ENCODE measurements at regions not wholly inside any gene's neighbourhood (a gene's known extent, or its start where the extent isn't known, plus 50 kb on each side); places are given as distances from the start of the nearest gene placed in this dataset.

- Histone ChIP-seq H3K27ac (ENCODE audit: low read depth, low read length) (no peak overlapping the region), H3K79me2 (ENCODE audit: insufficient read depth, low read length) (no peaks in the 10 kb centered on the region), H3K4me2 (ENCODE audit: low read depth, low read length, poor library complexity, severe bottlenecking) (no peak overlapping the region), H3K4me3 (ENCODE audit: insufficient read depth, low read length, poor library complexity, severe bottlenecking) (no peak overlapping the region), H3K9ac (ENCODE audit: low read length) (no peak overlapping the region), H3F3A (ENCODE audit: insufficient read depth) (no peaks in the 10 kb centered on the region), H2AFZ (ENCODE audit: low read depth, low read length, severe bottlenecking) (no peak overlapping the region), H3K9me2 (replicated peaks; ENCODE audit: insufficient read depth, low read length) (no peaks in the 10 kb centered on the region), H3K9me3 (ENCODE audit: insufficient read depth, low read length) (no peaks in the 10 kb centered on the region), H3K36me3 (ENCODE audit: low read length) (no peaks in the 10 kb centered on the region), H3K27me3 (ENCODE audit: low read length) (no peaks in the 10 kb centered on the region), H4K20me1 (ENCODE audit: low read depth, low read length) (no peaks in the 10 kb centered on the region)
- TF ChIP-seq EZH2phosphoT487 (conservative IDR thresholded peaks at IDR 0.05; ENCODE audit: low read length) = no peak
- TF ChIP-seq CTCF (IDR thresholded peaks at IDR 0.05; ENCODE audit: insufficient read depth, low read length, poor library complexity, severe bottlenecking) = no peak
Measured at GRCh38 chr2:128734521-128735295, 416.0 kb upstream of the HS6ST1 start.

GRCh38 chr2:128735296-128735960, 416.8 kb upstream of the HS6ST1 start:
- no peaks in the 10 kb centered on the region for H3K79me2 ChIP-seq (ENCODE audit: insufficient read depth, low read length)
- H3K9me2 ChIP-seq (replicated peaks; ENCODE audit: insufficient read depth, low read length) = no peaks in the 10 kb centered on the region
- H3F3A ChIP-seq (ENCODE audit: insufficient read depth) = no peaks in the 10 kb centered on the region
- no peak overlapping the region for H3K4me2 ChIP-seq (ENCODE audit: low read depth, low read length, poor library complexity, severe bottlenecking)
- no peaks in the 10 kb centered on the region for H3K36me3 ChIP-seq (ENCODE audit: low read length)
- no peaks in the 10 kb centered on the region for H3K9me3 ChIP-seq (ENCODE audit: insufficient read depth, low read length)
- H4K20me1 ChIP-seq (ENCODE audit: low read depth, low read length) = no peaks in the 10 kb centered on the region
- H3K4me3 ChIP-seq (ENCODE audit: insufficient read depth, low read length, poor library complexity, severe bottlenecking) = no peak overlapping the region
- no peaks in the 10 kb centered on the region for H3K27me3 ChIP-seq (ENCODE audit: low read length)
- H2AFZ ChIP-seq (ENCODE audit: low read depth, low read length, severe bottlenecking) = no peak overlapping the region
- no peak for TF ChIP-seq CTCF (IDR thresholded peaks at IDR 0.05; ENCODE audit: insufficient read depth, low read length, poor library complexity, severe bottlenecking)
- no peak overlapping the region for H3K9ac ChIP-seq (ENCODE audit: low read length)
- no peak overlapping the region for H3K27ac ChIP-seq (ENCODE audit: low read depth, low read length)

- H3K9me3 ChIP-seq (ENCODE audit: insufficient read depth, low read length) = no peaks in the 10 kb centered on the region
- no peaks in the 10 kb centered on the region for H3K27me3 ChIP-seq (ENCODE audit: low read length)
- no peaks in the 10 kb centered on the region for H4K20me1 ChIP-seq (ENCODE audit: low read depth, low read length)
- no peak overlapping the region for H3K4me3 ChIP-seq (ENCODE audit: insufficient read depth, low read length, poor library complexity, severe bottlenecking)
- H3K9me2 ChIP-seq (replicated peaks; ENCODE audit: insufficient read depth, low read length) = no peaks in the 10 kb centered on the region
- no peak overlapping the region for H3K27ac ChIP-seq (ENCODE audit: low read depth, low read length)
- no peaks in the 10 kb centered on the region for H3F3A ChIP-seq (ENCODE audit: insufficient read depth)
- no peak overlapping the region for H3K9ac ChIP-seq (ENCODE audit: low read length)
- H3K4me2 ChIP-seq (ENCODE audit: low read depth, low read length, poor library complexity, severe bottlenecking) = no peak overlapping the region
- H3K79me2 ChIP-seq (ENCODE audit: insufficient read depth, low read length) = no peaks in the 10 kb centered on the region
- H2AFZ ChIP-seq (ENCODE audit: low read depth, low read length, severe bottlenecking) = no peak overlapping the region
- no peaks in the 10 kb centered on the region for H3K36me3 ChIP-seq (ENCODE audit: low read length)
- TF ChIP-seq EZH2phosphoT487 (conservative IDR thresholded peaks at IDR 0.05; ENCODE audit: low read length) = no peak
- no peak for TF ChIP-seq CTCF (IDR thresholded peaks at IDR 0.05; ENCODE audit: insufficient read depth, low read length, poor library complexity, severe bottlenecking)
Measured at GRCh38 chr2:128736046-128736688, 417.5 kb upstream of the HS6ST1 start.
